ENCODE measurements at regions not wholly inside any gene's neighbourhood (a gene's known extent, or its start where the extent isn't known, plus 50 kb on each side); places are given as distances from the start of the nearest gene placed in this dataset.
"Not testable (repeated sequence)": the region's sequence is repeated elsewhere in the genome, so short reads cannot be mapped to it uniquely, and the experiment has no call there.

DNA sequence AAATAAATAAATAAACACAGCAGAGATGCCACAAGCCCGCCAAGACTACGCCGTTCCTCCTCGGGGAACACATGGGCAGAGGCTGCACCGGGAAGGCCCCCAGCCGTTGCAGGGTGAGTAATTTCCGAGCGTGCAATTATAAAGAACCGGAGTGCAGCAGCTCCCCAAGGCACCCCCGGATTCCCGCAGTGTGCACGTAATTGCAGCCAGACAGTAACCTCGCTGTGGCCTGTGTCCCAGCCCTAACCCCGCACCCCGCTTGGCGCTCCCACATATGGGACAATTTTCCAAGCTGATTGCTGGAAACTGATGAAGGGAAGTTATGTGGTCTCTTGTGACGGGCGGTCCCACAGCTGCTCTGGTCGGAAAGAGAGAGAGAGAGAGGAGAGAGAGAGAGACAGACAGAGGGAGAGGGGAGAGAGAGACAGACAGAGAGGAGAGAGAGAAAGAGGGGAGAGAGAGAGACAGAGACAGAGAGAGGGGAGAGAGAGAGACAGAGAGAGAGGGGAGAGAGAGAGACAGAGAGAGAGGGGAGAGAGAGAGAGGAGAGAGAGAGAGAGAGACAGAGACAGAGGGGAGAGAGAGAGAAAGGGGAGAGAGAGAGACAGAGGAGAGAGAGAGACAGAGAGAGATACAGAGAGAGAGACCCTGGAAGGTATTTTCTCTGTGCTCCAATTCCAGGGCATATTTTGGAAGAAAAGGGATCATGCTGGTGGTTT is 275.4 kb downstream of the SHOX start:
- DNase-seq (ENCODE audit: low spot score) (no peak), FAIRE-seq (no peak)

DNA sequence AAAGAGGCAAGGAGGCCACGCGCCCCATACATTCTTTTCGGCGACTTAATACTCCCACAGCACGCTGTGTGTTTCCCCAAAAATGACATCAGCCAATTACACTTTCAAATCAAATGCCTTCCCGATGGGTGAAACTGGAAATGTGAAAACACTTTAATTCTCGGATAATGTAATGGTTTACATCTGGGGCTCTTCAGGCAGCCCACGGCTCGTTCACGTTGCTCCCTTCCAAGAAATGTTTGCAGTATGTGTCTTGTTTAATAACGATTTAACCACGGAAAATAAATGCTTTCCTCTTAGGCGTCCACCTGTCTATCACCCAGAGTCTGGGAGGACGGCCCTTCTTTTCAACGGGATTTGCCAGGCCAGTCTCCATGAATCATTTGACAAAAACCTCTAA is 272.5 kb downstream of the SHOX start:
- DNase-seq (ENCODE audit: low spot score), result no peak
- no peak for FAIRE-seq

DNA sequence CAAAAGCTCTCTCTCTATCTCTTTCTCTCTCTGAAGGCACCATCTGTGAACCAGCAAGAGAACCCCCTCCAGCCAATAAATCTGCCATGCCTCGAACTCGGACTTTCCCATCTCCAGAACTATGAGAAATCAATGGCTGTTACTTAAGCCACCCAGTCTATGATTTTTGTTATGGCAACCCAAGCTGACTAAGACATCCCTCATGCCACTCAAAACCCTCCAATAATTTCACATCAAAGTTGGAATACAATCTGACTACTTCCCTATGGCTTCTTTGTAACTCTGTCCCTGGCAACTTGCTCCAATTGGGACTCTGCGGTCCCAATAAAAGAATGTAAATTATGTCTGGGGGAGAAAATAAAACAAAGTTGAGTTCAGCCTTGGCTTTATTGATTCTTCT is 265.7 kb downstream of the SHOX start:
- DNase-seq (ENCODE audit: low spot score), result no peak
- FAIRE-seq, result no peak

DNA sequence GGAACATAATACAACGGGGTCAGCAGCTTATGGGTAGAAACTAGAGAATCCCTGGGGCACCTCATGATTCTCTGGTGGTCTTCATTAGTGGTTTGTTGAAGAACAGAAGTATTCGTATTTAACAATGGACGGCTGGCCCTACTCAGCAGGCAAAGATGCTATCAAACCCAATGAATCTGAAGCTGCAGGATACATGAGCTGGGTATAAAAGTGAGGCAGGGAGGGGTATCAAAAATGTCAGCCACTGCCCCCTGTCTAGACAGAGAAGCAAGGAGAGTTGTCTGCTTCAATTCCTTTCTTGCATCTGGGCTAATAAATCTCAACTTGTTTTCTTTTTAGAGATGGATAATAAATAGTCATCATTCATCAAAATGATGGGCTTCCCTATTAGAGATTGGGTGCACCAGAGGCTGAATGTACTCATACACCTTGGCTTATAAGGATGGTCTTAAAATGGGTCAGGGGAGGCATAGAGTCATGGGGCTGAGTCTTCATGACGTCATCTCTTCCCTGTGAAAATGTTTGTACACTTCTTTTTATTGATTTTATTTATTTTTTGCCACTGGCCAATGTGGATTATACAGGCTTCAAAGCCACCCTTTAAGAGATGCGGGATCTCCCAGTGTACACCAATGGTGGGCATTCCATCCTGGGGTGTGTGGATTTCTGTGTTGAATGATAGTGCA is 259.5 kb downstream of the SHOX start:
- FAIRE-seq, result no peak
- DNase-seq (ENCODE audit: low spot score), result no peak

DNA sequence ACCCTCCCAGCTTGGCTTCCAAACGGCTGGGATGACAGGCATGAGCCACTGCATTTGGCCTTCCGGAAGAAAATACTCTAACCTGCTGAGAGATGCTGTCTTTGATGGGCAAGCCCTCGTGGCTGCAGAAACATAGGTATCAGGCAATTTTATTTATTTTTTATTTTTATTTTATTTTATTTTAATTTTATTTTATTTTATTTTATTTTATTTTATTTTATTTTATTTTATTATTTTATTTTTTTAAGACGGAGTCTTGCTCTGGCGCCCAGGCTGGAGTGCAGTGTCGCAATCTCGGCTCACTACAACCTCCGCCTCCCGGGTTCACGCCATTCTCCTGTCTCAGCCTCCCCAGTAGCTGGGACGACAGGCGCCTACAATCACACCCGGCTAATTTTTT is 257.1 kb downstream of the SHOX start:
- DNase-seq (ENCODE audit: low spot score); FAIRE-seq: not testable (repeated sequence)

DNA sequence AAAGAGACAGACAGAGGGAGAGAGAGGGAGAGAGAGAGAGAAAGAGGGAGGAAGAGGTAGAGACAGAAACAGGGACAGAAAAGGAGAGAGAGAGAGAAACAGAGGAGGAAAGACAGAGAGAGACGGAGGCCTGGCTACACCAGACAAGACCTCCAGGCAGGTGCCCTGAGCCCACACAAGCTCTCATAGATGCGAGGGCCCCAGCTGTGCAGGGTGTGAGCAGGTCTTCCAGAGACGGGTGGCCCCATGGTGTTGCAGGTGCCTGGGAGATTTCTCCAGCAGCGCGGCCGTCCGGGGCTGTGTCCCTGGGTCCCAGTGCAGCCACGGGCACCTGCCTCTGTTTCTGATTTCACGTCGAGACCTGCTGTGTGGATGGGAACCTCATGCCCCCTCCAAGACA is 253.0 kb downstream of the SHOX start:
- FAIRE-seq, result no peak

DNA sequence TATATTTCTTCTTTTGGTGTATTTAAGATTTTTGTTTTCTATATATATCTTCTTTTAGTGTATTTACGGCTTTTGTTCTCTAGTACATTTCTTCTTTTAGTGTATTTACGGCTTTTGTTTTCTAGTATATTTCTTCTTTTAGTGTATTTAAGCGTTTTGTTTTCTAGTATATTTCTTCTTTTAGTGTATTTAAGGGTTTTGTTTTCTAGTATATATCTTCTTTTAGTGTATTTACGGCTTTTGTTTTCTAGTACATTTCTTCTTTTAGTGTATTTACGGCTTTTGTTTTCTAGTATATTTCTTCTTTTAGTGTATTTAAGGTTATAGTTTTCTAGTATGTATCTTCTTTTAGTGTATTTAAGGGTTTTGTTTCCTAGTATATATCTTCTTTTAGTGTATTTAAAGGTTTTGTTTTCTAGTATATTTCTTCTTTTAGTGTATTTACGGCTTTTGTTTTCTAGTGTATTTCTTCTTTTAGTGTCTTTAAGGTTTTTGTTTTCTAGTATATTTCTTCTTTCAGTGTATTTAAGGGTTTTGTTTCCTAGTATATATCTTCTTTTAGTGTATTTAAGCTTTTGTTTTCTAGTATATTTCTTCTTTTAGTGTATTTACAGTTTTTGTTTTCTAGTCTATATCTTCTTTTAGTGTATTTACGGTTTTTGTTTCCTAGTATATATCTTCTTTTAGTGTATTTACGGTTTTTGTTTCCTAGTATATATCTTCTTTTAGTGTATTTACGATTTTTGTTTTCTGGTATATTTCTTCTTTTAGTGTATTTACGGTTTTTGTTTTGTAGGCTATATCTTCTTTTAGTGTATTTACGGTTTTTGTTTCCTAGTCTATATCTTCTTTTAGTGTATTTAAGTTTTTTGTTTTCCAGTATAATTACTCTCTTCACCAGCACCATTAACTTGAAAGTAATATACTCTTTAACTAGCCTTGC is 249.4 kb downstream of the SHOX start:
- DNase-seq (ENCODE audit: low spot score) (peak; percentile 16), FAIRE-seq (peak; percentile 71)

More for the DNA sequence above, 253.0 kb downstream of the SHOX start:
- no peak for DNase-seq (ENCODE audit: low spot score)

DNA sequence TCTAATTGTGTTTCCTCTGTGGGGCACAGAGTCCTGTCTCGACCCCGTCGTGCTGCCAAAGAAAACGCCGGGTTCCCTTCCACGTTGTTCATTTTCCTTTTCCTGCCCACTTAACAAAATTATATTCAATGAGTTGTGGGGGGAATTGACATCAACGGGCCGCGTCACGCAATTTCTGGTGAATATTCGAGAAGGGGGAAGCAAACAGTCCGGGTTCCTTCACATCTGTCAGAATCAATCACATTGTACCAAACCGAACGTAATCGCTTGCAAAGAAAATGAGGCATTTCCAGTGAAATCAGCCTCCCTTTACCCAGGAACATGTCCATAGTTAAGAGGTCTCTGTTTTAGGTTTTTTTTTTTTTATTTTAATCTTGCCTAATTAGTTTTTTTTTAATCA is 243.5 kb downstream of the SHOX start:
- DNase-seq (ENCODE audit: low spot score), result no peak
- FAIRE-seq, result no peak

DNA sequence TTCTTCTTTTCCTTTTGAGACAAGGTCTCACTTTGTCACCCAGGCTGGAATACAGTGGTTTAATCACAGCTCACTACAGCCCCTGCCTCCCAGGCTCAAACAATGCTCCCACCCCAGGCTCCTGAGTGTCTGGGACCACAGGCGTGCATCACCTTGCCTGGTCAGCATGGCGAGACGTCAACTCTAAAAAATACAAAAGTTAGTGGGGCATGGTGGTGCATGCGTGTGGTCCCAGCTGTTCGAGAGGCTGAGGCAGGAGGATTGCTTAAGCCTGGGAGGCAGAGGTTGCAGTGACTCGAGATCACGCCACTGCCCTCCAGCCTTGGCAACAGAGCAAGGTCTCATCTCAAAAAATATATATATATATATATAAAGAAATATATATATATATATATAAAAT is 242.4 kb downstream of the SHOX start:
- FAIRE-seq, result no peak
- DNase-seq (ENCODE audit: low spot score), result no peak

DNA sequence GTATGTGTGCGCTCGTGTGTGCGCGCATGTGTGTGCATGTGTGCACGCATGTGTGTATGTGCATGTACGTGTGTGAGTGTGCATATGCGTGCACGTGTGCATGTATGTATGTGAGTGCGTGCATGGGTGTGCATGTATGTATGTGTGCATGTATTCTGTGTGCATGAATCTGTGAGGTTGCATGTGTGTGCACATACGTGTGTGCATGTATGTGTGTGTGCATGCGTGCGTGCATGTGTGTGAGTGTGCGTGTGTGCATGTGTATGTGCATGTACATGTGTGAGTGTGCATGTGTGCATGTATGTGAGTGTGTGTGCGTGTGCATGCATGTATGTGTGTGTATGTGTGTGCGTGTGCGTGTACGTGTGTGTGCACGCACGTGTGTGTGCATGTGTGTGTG is 241.5 kb downstream of the SHOX start:
- DNase-seq (ENCODE audit: low spot score), result no peak
- no peak for FAIRE-seq

DNA sequence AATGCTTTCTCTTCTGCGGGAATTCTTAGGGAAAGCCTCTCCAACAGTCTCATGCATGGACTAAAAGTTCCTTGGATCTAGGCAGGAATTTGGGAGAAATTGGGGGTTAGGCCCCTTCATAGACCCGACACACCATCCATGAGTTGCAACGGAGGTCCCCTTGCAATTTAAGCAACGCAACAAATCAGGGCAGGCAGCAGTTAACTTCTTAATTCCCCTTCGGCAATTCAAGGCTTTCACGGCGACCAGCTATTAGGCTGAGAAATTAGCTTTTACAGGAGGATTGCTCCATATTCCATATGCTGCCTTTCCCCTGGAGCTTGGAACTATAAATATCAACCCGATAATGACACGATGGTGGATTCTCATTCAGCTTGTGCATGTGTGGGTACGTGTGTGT is 241.0 kb downstream of the SHOX start:
- FAIRE-seq, result no peak
- no peak for DNase-seq (ENCODE audit: low spot score)

DNA sequence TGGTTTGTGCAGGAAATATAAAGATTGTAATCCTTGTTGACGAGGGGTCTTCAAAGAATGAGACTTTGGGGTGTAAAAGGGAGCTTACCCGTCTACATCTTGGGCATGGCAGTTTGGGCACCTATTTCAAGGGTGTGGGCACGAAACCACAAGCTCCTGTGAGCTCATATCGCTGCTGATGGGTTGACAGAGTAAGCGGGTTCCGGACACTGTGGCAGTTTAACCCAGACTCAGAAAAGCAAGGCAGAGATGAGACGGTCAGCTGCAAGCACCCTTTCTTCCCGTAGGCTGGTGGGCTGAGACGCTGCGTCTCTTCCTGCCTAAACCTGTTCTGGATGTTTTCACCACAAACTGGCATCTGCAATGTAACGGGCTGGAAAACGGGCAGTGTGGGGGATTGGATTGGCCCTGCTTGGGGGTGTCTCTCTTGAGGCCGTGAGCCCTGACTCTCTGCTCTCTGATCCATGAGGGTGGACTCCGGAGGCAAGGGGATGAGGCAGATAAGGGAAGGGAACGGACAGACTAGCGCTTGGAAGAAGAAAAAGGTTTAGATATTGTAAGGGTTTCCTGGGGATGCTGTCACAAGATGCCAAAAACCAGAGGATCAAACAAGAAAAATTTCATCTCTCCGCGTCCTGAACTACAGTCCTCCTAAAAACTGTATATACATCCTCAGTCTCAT is 237.5 kb downstream of the SHOX start:
- FAIRE-seq (no peak), DNase-seq (ENCODE audit: low spot score) (no peak)

DNA sequence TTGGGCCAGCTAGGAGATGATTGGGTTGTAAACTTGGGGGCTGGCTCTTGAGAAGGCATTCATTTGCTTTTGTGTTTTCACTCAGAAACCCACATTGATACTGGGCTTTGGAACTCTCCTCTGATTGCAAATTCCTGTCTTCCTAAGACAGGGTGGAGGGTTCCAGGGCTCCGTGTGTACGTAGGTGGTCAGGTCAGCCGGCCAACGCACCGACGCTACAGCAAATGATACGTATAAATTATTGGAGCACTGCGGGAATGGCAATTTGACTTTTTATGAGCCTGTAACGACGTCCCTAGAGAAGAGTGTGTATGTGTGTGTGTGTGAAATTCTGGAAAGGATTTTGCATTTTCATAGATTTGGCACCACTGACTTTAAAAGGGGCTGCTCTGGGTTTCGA is 236.9 kb downstream of the SHOX start:
- no peak for DNase-seq (ENCODE audit: low spot score)
- FAIRE-seq, result no peak

DNA sequence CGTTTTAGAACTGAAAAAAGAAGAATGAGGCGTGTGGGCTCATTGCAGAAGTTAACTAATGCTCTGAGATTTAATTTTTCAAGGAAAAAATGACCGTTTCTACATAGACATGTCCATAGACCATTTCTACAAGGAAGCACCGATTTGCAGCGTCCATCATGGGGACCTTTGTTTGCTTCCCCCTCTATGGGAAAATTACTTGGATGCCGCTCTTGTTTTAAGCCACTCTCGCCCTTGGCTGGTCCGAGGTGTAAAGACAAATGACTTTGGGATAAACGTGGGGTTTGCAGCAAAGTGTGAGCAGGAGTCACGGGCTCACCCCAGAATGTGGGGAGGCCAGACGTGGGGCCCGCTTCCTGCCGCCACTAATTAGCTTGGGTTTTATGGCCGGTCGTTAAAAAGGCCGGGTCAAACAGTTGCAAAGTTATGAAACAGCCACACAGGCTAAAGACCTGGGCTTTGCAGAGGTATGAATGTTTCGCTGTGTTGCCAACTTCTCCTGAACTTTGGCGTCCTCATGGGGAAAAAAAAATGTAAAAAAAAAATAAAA is 235.9 kb downstream of the SHOX start:
- no peak for DNase-seq (ENCODE audit: low spot score)
- no peak for FAIRE-seq

DNA sequence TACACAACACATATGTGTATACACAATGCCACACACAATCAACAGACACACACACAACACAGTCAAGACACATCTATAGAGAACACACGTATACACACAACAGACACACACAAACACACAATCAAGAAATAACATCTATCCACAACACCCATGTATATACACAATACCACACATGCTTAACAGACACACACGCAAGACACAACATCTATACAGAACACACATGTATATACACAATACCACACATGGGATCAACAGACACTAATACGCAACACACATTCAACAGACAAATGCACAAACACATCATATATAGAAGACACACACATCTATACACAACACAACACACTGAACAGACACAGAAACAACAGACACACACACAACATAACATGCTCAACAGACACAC is 234.8 kb downstream of the SHOX start:
- DNase-seq (ENCODE audit: low spot score) (no peak), FAIRE-seq (no peak)

DNA sequence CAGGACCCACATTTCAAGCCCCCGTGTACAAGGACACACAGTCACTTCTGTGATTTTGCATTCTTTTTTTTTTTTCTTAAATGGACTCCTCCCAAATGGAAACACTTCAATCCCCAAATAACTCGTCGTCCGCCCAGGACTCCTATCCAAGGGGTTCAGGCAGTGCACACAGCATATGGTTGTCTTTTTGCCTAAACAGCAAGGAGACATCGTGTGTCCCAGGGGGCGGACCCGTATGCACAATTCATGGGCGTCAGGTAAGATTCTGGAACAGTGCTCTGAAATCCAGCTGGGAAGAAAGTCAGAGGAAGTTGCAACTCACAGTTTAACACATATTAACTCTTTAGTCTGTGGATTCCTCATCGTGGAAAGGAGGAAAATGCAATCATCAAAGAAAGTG is 231.3 kb downstream of the SHOX start:
- DNase-seq (ENCODE audit: low spot score) (no peak), FAIRE-seq (no peak)

DNA sequence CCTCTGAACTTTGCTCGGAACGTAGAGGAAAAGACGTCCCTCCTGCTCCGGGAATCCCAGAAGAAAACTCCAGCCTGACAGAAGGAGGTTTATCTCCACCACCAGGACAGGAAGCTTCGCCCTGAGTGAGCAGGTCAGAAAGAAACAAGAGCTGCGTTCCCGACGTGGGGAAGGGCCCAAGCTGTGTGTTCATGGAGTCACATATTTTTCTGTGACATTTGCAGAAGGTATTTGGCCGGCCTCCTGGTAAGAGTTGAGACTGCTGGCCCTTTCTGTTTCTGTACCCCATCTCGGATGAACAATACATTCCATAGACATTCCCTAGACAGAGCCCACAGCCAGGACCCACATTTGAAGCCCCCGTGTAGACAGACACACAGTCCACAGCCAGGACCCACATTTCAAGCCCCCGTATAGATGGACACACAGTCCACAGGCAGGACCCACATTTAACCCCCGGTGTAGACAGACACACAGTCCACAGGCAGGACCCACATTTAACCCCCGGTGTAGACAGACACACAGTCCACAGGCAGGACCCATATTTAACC is 230.8 kb downstream of the SHOX start:
- DNase-seq (ENCODE audit: low spot score), result no peak
- no peak for FAIRE-seq

DNA sequence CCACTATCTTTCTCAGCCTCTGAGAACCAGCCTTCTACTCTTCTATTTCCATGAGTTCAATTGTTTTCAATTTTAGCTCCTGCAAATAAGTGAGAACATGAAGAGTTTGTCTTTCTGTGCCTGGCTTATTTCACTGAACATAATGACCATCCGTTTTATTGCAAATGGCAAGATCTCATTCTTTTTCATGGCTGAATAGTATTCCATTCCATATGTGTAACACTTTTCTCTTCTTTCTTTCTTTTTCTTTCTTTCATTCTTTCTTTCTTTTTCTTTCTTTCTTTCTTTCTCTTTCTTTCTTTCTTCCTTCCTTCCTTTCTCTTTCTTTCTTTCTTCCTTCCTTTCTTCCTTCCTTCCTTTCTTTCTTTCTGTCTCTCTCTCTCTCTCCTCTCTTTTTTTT is 228.7 kb downstream of the SHOX start:
- FAIRE-seq (no peak), DNase-seq (ENCODE audit: low spot score) (no peak)

DNA sequence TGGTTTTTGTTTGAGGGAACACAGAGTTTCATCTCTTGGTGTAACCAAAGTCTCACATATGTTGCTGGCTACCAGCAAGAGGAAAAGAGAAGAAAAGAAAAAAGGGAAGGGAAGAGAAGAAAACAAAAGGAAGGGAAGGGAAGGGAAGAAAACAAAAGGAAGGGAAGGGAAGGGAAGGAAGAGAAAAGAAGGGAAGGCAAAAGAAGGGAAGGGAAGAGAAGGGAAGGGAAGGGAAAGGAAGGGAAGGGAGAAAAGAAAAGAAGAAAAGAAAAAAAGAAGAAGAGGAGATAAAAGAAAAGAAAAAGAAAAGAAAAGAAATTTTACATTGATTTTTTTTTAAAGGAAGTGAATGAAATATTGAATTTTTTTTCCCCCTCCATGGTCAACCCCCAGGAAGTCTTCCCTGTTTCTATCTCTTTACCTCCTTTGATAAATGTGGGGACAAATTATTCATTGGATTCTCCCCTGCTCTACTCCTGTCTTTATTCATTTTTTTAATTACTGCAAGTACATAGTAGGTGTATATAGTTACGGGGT is 228.0 kb downstream of the SHOX start:
- FAIRE-seq, result no peak
- no peak for DNase-seq (ENCODE audit: low spot score)

DNA sequence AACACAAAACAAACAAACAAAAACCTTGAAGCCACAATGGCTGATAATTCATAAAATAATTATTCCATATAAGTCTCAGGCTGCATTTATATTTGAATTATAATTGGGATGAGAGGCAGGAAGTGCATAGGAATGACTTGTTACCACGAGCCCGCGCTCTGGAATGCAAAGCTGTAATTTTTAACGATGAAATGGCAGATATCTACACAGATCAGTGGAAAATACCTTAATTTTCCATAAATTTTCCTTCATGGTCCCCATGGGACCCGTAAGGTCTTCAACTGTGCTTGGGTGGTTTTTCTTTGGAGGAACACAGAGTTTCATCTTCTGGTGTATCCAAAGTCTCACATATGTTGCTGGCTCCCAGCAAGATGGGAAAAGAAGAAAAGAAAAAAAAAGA is 226.8 kb downstream of the SHOX start:
- FAIRE-seq, result no peak
- no peak for DNase-seq (ENCODE audit: low spot score)
